ENCODE measurements at regions not wholly inside any gene's neighbourhood (a gene's known extent, or its start where the extent isn't known, plus 50 kb on each side); places are given as distances from the start of the nearest gene placed in this dataset.

- no peak for DNase-seq (ENCODE audit: extremely low read depth, low read depth)
- no peak for TF ChIP-seq CTCF (IDR thresholded peaks at IDR 0.05; ENCODE audit: low read depth, low read length)
Observed at GRCh38 chr3:95354489-95354888, 1291.6 kb downstream of the NSUN3 start.

DNA sequence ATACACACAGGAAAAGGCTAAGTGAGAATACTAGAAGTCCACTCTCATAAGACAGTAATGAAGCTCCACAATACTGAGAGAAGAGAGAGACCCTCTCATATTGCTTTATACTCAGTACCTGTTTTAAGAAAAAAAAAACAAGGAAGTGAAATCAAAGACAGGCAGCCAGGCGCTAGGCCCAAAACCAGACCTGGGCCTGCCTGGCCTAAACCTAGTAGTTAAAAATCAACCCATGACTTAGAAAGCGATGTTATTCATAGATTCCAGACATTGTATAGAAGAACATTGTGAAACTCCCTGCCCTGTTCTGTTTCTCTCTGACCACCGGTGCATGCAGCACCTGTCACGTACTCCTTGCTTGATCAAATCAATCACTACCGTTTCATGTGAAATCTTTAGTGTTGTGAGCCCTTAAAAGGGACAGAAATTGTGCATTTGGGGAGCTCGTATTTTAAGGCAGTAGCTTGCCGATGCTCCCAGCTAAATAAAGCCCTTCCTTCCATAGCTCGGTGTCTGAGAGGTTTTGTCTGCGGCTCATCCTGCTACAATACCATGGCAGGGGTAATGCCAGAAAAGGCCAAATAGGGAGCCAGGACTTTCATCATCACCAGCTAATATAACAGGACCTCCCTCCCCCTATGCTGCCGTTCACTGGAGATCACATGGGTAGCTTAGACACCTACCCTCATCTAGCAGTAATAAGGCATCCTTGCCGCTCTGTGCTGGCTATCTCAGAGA, 1294.1 kb downstream of the NSUN3 start:
- no peak for TF ChIP-seq CTCF (IDR thresholded peaks at IDR 0.05; ENCODE audit: low read depth, low read length)
- no peak for DNase-seq (ENCODE audit: extremely low read depth, low read depth)

DNA sequence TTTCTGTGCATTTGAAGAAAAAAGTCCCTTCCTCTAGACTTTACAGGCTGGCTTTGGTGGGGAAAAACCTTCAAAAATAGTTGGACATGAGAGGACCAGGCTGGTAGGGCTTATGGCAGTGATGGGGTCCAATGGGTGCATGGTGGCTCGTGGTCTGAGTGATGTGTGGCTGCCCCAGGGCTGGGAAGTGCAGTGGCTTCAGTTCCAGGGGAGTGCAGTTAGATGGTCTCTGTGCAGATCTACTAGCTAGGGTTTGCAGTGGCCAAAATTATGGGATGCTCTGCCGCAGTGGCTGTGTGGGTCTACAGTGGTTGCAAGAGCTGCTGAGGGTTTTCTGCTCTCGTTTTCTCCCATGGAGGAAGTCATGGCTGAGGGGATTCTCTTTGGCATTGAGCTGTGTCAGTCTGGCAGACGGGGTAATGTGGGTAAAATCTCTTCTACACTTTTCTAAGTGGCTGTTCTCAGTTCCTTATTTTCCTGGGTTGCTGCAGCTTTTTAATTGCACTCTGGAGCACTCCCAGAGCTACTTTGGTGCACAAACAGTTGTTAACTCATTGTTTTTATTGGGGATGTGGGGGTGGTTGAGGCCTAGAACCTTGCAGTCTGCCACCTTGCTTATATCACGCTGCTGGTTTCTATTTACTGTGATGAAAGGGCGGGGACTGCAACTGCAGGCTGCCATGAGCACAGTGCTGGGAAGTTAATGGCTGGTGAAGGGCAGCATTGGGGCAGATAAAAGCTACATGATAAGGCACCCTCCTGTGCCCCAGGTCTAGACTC, 1324.6 kb downstream of the NSUN3 start:
- TF ChIP-seq CTCF (IDR thresholded peaks at IDR 0.05; ENCODE audit: low read depth, low read length), result no peak
- no peak for DNase-seq (ENCODE audit: extremely low read depth, low read depth)

GRCh38 chr3:95389725-95390313, 1327.0 kb downstream of the NSUN3 start:
- no peak for TF ChIP-seq CTCF (IDR thresholded peaks at IDR 0.05; ENCODE audit: low read depth, low read length)
- no peak for DNase-seq (ENCODE audit: extremely low read depth, low read depth)

DNA sequence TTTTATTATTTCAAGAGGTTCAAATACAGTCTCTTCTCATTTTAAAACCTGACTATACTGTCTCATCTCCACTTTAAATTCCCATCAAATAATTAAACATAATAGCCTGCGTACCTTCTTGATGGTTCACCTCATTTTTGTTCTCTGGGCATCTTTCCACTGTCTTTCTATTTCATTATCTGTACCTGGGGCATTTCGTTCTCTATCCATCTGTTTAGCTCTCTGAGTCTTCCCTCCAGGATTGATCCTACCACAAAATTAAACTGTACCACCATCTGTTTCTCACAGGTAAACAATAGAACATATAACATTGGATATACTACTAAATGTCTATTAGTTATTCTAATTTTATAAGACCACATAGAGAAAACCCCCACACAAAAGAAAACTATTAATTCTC, 1331.4 kb downstream of the NSUN3 start:
- DNase-seq (ENCODE audit: extremely low read depth, low read depth), result no peak
- TF ChIP-seq CTCF (IDR thresholded peaks at IDR 0.05; ENCODE audit: low read depth, low read length), result no peak

- no peak for TF ChIP-seq CTCF (IDR thresholded peaks at IDR 0.05; ENCODE audit: low read depth, low read length)
- no peak for DNase-seq (ENCODE audit: extremely low read depth, low read depth)
Observed at GRCh38 chr3:95399585-95399984, 1336.7 kb downstream of the NSUN3 start.

DNA sequence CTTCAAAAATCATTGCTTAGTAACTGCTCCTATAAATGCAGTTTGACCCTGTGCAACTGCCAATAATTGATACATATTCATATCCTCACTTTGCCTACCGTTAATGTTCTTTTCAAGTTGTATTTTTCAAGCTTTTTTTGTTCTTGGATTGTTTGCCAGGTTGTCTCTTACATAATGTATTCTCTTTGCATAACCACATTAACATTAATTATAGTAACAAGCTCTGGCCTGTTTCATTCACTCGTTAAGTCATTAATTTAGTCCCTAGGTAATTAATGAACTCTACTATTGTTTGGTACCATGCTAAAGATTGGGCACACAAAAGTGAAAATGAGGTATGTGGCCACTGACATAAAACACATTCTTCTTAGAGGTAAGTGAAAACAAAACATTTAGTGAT, 1338.8 kb downstream of the NSUN3 start:
- no peak for DNase-seq (ENCODE audit: extremely low read depth, low read depth)
- TF ChIP-seq CTCF (IDR thresholded peaks at IDR 0.05; ENCODE audit: low read depth, low read length), result no peak

All from AG09319 (cell line).